Pons (tissue), 1 donor: ENCODE measurements at regions not wholly inside any gene's neighbourhood (a gene's known extent, or its start where the extent isn't known, plus 50 kb on each side); places are given as distances from the start of the nearest gene placed in this dataset.
"Not testable (repeated sequence)": the region's sequence is repeated elsewhere in the genome, so short reads cannot be mapped to it uniquely, and the experiment has no call there.

ENCODE experiments used
- DNase-seq: peaks from one replicate; pipeline ENCODE4 v3.0.0-alpha.2; 2016; ENCODE audit warnings: low spot score

GRCh38 chr6:22106961-22107360 is 189.9 kb downstream of the PRL start:
- no peak for DNase-seq

- no peak for DNase-seq
Measured at GRCh38 chr6:22108199-22108598, 188.6 kb downstream of the PRL start.

DNA sequence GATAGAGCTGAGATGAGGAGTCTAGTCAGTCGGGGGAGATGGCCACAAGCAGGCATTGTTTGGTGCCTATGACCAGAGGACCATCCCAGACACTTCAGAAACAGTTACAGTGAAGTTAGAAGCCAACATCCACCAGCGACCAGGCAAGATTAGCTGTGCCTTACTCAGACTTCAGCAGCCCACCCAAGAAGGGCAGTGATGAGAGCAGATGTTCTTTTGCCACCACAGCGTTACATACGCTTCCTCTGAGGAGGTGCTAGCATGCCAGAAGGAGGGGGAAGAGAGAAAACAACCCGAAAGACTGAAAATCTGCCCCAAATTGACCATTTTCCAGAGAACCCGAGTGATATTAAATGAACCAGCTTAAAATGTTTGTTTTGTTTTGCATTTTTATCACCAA is 186.8 kb downstream of the PRL start:
- DNase-seq, result no peak

- no peak for DNase-seq
Measured at GRCh38 chr6:22112461-22112860, 184.4 kb downstream of the PRL start.

GRCh38 chr6:22113026-22113766 is 183.6 kb downstream of the PRL start:
- DNase-seq, result no peak

- no peak for DNase-seq
Measured at GRCh38 chr6:22115559-22115958, 181.3 kb downstream of the PRL start.

DNA sequence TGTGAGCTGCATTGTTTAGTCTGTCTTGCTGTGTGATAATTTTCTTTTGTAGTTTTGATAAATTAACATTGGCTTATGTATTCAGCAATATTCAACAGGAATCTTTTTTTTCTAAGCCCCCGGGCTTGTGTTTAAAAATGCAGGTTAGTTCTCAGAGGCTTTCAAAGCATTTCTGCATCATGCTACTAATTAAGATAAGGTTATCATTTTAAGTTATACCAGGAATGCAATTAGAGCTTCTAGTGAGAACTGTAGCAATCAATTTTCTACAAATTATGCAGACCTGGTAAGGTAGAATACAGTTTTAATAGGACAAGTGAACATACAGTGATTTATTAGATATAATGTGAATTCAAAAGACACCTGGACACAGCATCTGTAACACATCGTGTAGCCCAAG is 179.2 kb downstream of the PRL start:
- no peak for DNase-seq

GRCh38 chr6:22119500-22119899 is 177.3 kb downstream of the PRL start:
- DNase-seq, result no peak

GRCh38 chr6:22124756-22125155 is 172.1 kb downstream of the PRL start:
- no peak for DNase-seq

GRCh38 chr6:22126910-22127309 is 169.9 kb downstream of the PRL start:
- DNase-seq, result no peak

GRCh38 chr6:22129751-22130150 is 167.1 kb downstream of the PRL start:
- no peak for DNase-seq

GRCh38 chr6:22132656-22133055 is 164.2 kb downstream of the PRL start:
- no peak for DNase-seq

- no peak for DNase-seq
Measured at GRCh38 chr6:22133357-22133756, 163.5 kb downstream of the PRL start.

DNA sequence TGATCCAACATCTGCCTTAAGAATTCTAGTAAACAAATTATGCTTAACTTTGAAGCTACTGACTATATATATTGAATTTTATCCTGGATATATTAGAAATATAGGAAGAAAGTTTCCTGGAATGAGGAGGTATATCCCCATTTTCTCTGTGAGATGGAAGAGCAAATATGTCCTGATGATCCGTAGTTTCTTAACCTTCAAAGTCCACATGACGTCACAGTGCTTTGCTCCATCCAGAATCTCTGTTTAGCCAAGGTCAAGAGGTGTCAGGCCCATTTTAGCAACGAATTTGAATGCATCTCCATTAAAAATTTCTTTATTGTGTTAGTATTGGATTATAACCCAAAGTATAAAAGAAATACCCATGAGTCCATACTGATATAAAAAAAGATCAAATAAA is 162.5 kb downstream of the PRL start:
- no peak for DNase-seq

DNA sequence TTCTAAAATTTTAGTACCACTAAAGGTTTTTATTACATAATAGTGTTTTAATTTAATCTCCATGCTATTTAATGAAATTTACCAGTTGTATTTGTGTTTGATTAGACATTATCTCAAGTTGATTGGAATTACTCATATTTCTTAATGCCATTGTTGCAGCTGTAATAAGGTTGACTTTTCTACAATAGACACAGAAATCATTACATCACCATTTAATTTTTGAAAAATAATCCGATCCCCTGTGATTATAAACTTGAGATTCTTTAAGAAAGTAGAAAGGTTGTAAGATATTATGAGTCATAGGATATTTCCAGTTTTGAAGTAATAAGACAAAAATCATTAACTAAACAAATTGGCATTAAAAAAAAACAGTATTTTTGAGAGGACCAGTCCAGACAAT is 161.4 kb downstream of the PRL start:
- no peak for DNase-seq

- not testable (repeated sequence) for DNase-seq
Measured at GRCh38 chr6:22140736-22141135, 156.1 kb downstream of the PRL start.

DNA sequence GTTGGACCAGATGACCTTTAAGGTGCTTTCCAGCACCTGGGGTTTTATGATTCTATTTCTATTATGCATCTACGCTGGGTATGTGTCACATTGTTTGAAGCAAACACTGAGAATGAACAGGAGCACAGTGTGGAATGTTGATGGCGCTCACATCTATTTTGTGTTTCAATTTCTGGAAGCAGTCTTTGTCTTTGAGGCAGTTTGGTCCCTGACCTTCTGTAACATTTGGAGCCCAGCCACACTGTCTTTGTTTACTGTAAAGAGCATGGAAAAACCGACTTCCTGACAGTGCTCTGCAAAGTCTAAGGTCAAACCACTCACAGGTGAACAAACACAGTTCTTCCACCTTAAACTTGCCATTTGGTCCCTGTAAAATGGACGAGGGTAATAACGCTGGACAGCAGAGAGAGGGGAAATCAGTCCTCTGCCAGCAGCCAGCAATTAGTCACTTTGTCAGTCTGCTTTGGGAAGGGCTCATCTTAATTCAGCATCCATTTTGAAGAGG is 155.5 kb downstream of the PRL start:
- no peak for DNase-seq

GRCh38 chr6:22142856-22143255 is 154.0 kb downstream of the PRL start:
- no peak for DNase-seq

- DNase-seq, result no peak
Measured at GRCh38 chr6:22145376-22145775, 151.5 kb downstream of the PRL start.

GRCh38 chr6:22145823-22146677 is 150.8 kb downstream of the PRL start:
- DNase-seq, result peak; percentile 95

DNA sequence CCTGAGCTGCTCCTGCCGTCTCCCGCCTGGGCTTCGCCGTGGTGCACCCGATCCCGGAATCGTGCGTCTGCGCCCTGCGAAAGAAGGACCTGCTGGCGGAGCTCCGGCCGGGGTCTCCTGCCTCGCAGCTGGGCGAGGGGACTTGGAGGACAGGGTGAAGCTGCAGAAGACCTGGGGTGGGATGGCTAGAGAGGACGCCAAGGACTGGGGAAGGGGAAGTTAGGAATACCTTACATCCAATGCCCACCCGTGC is 150.2 kb downstream of the PRL start:
- DNase-seq, result peak; percentile 19

- DNase-seq, result peak; percentile 51
Measured at GRCh38 chr6:22146931-22147701, 149.7 kb downstream of the PRL start.
